ENCODE measurements at regions not wholly inside any gene's neighbourhood (a gene's known extent, or its start where the extent isn't known, plus 50 kb on each side); places are given as distances from the start of the nearest gene placed in this dataset.

- TF ChIP-seq SP1 (IDR thresholded peaks at IDR 0.05; ENCODE audit: low read depth, low read length) (no peak), CHD4 (IDR thresholded peaks at IDR 0.05) (no peak), FOS (IDR thresholded peaks at IDR 0.05; ENCODE audit: borderline replicate concordance, extremely low read depth, insufficient read length) (no peak), FOXM1 (IDR thresholded peaks at IDR 0.05; ENCODE audit: low read depth, low read length) (no peak), CREB1 (IDR thresholded peaks at IDR 0.05; ENCODE audit: low read depth) (no peak), GABPA (IDR thresholded peaks at IDR 0.05; ENCODE audit: low read depth) (no peak), GATAD2B (conservative IDR thresholded peaks at IDR 0.05; ENCODE audit: low read depth) (no peak), MXI1 (IDR thresholded peaks at IDR 0.05; ENCODE audit: low read depth, low read length) (no peak), ATF3 (IDR thresholded peaks at IDR 0.05; ENCODE audit: borderline replicate concordance, extremely low read depth, low read depth, low read length) (no peak), ZBTB33 (IDR thresholded peaks at IDR 0.05) (no peak), CTCF (IDR thresholded peaks at IDR 0.05 in 2 of 3, conservative IDR thresholded peaks at IDR 0.05 in 1 of 3; ENCODE audit: control insufficient read depth in 2 of 3, extremely low read depth in 1 of 3, insufficient read depth in 1 of 3, low read depth in 3 of 3, low read length in 3 of 3) (no peak)
Observed at GRCh38 chr4:181166742-181167399, 1076.3 kb upstream of the TENM3 start.

Measured in GM12878 (cell line).